Tibial nerve (tissue), 3 donors: ENCODE measurements at regions not wholly inside any gene's neighbourhood (a gene's known extent, or its start where the extent isn't known, plus 50 kb on each side); places are given as distances from the start of the nearest gene placed in this dataset.

ENCODE experiments used
- CTCF ChIP-seq, 5 experiments: fragments of 200-600 bp in 3 of 5; fragments of 450-650 bp in 2 of 5; sonication (generic) in 3 of 5; IDR thresholded peaks; one replicate each; pipeline ENCODE4 v1.5.1; 2016 to 2019; ENCODE audit warnings: antibody characterized with exemption in 5 of 5, mild to moderate bottlenecking in 3 of 5, moderate library complexity in 2 of 5
- POLR2A ChIP-seq, 2 donors: fragments of 450-650 bp; IDR thresholded peaks; one replicate each; pipeline ENCODE4 v1.6.1; 2017; ENCODE audit warnings: antibody characterized with exemption in 2 of 2, mild to moderate bottlenecking in 2 of 2, moderate library complexity in 2 of 2

- TF ChIP-seq CTCF (IDR thresholded peaks at IDR 0.05), result no peak
- TF ChIP-seq POLR2A (IDR thresholded peaks at IDR 0.05), result no peak
These were observed 82.1 kb upstream of the SOX3 start for GRCh38 chrX:140586951-140587350.
